ENCODE measurements at regions not wholly inside any gene's neighbourhood (a gene's known extent, or its start where the extent isn't known, plus 50 kb on each side); places are given as distances from the start of the nearest gene placed in this dataset.

DNA sequence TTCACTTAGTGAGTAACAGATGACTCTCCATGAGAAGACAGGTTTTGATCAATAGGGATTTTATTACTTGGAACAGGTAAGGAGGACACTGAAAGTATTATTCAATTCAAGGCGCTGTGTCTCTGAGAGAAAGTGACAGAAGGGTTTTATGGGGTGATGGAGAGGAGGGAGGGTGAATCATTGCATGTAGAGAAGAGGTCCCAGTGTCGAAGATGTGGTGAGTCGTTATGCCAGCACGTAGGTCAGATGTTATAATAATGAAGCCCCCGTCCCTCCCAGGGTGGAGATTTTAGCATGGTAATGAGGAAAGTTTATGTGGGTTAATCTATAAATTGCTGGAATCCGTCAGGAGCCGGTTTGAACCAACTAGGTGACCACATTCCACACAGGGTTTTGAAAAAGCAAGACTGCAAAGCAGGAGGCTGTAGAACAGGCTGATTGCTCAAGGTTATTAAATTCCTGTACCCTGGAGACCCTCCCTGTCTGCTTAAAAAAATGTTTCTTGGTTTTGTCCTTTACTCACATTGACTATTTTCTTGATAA lies 586.4 kb upstream of the TMPRSS15 start:
- no peak for DNase-seq (ENCODE audit: low read depth)
- no peaks in the 10 kb centered on the region for H3K27me3 ChIP-seq (ENCODE audit: control insufficient read depth, insufficient read depth, low read length)
- no peak overlapping the region for H3K4me3 ChIP-seq (ENCODE audit: low read depth, low read length)
- TF ChIP-seq, protein P1, sequence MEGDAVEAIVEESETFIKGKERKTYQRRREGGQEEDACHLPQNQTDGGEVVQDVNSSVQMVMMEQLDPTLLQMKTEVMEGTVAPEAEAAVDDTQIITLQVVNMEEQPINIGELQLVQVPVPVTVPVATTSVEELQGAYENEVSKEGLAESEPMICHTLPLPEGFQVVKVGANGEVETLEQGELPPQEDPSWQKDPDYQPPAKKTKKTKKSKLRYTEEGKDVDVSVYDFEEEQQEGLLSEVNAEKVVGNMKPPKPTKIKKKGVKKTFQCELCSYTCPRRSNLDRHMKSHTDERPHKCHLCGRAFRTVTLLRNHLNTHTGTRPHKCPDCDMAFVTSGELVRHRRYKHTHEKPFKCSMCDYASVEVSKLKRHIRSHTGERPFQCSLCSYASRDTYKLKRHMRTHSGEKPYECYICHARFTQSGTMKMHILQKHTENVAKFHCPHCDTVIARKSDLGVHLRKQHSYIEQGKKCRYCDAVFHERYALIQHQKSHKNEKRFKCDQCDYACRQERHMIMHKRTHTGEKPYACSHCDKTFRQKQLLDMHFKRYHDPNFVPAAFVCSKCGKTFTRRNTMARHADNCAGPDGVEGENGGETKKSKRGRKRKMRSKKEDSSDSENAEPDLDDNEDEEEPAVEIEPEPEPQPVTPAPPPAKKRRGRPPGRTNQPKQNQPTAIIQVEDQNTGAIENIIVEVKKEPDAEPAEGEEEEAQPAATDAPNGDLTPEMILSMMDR (IDR thresholded peaks at IDR 0.05; ENCODE audit: insufficient read depth, low read length, poor library complexity, severe bottlenecking) = no peak
- H3K36me3 ChIP-seq (ENCODE audit: control insufficient read depth, insufficient read depth, low read length) = no peaks in the 10 kb centered on the region

DNA sequence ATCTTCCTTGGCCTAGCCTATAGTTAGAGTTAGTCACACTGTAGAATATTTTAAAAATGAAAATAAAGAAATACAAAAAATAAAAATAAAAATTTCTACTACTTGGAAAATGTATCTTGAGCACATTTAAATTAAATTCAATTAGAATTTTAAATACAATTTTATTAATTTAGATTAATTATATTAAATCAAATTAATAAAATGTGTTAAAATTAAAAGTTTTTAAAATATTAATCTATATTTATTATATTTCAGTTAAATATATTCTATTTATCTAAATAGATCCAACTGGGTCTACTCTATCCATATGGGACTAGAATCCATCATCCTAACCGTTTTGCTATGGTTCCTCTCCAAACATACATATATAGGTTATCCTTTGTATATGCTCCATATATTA lies 588.3 kb upstream of the TMPRSS15 start:
- Histone ChIP-seq H3K36me3 (ENCODE audit: control insufficient read depth, insufficient read depth, low read length) (no peaks in the 10 kb centered on the region), H3K27me3 (ENCODE audit: control insufficient read depth, insufficient read depth, low read length) (no peaks in the 10 kb centered on the region), H3K4me3 (ENCODE audit: low read depth, low read length) (no peak overlapping the region)
- TF ChIP-seq, protein P1 (IDR thresholded peaks at IDR 0.05; ENCODE audit: insufficient read depth, low read length, poor library complexity, severe bottlenecking) = no peak
- DNase-seq (ENCODE audit: low read depth) = no peak

DNA sequence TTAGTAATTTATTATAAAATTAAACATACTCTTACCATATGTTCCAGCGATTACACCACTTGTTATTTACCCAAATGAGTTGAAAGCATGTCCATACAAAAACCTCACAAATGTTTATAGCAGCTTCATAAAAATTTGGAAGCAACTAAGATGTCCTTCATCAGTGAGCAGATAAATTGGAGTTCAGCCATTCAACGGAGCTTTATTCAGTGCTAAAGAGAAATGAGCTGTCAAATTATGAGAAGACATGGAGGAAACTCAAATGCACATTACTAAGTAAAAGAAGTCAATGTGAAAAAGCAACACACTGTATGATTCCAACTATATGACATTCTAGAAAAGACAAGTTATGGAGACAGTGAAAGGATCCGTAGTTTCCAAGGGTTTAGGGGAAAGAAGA lies 606.7 kb upstream of the TMPRSS15 start:
- TF ChIP-seq, protein P1 (IDR thresholded peaks at IDR 0.05; ENCODE audit: insufficient read depth, low read length, poor library complexity, severe bottlenecking) = no peak
- H3K36me3 ChIP-seq (ENCODE audit: control insufficient read depth, insufficient read depth, low read length) = no peaks in the 10 kb centered on the region
- no peaks in the 10 kb centered on the region for H3K27me3 ChIP-seq (ENCODE audit: control insufficient read depth, insufficient read depth, low read length)
- H3K4me3 ChIP-seq (ENCODE audit: low read depth, low read length) = no peak overlapping the region
- no peak for DNase-seq (ENCODE audit: low read depth)

DNA sequence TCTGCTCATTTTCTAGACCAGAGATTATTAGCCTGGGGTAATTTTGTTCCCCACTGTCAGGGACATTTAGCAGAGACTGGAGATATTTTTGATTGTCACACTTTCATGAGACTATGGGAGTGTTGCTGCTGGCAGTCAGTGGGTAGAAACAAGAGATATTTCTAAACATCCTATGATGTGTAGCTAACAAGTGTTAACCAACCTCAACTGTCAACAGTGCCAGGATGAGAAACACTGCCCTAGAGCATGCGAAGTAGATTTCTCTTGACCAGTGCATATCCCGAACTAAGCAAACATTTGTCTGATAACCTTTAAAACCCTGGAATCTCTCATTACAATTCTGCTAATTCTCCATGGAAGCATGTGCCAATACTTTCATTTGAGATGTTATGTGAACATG lies 607.4 kb upstream of the TMPRSS15 start:
- H3K4me3 ChIP-seq (ENCODE audit: low read depth, low read length) = no peak overlapping the region
- H3K36me3 ChIP-seq (ENCODE audit: control insufficient read depth, insufficient read depth, low read length) = no peaks in the 10 kb centered on the region
- no peak for DNase-seq (ENCODE audit: low read depth)
- TF ChIP-seq, protein P1 (IDR thresholded peaks at IDR 0.05; ENCODE audit: insufficient read depth, low read length, poor library complexity, severe bottlenecking) = no peak
- no peaks in the 10 kb centered on the region for H3K27me3 ChIP-seq (ENCODE audit: control insufficient read depth, insufficient read depth, low read length)

DNA sequence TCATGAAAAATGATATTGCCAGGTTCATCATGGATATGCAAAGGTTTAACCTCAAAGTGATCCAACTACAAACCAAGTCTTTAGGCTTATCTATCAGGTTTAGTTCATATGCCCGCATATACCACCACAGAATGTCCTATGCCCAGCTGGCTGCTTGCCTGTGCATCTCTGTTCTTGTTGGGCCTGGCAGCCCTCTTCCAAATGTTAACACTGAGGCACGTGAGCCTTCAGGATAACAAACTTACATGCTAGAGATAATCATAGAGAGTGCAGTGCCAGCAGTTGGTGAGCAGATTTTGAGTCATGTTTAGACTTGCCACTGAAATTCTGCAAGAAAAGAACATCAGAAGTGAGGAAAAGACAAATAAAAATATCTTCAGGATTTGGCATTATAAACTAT lies 607.9 kb upstream of the TMPRSS15 start:
- no peak for DNase-seq (ENCODE audit: low read depth)
- TF ChIP-seq, protein P1 (IDR thresholded peaks at IDR 0.05; ENCODE audit: insufficient read depth, low read length, poor library complexity, severe bottlenecking) = no peak
- Histone ChIP-seq H3K36me3 (ENCODE audit: control insufficient read depth, insufficient read depth, low read length) (no peaks in the 10 kb centered on the region), H3K4me3 (ENCODE audit: low read depth, low read length) (no peak overlapping the region), H3K27me3 (ENCODE audit: control insufficient read depth, insufficient read depth, low read length) (no peaks in the 10 kb centered on the region)

DNA sequence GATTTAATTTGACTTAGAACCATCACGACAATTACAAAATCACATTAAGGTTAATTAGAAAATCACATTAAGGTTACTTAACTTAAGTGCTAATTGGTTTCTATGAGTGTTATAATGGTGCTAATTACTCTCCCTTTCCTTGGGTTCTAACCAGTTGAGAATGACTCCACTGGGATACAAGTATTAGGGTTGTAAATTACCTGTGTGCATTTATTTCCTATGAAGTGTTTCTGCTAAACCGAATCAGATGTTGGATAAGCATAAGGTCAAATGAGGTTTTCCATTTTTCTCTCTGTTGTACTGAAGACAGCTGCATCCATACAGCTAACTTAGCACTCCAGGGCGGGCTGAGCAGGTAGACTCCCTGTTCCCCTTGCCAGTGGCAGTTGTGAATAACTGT lies 610.3 kb upstream of the TMPRSS15 start:
- Histone ChIP-seq H3K36me3 (ENCODE audit: control insufficient read depth, insufficient read depth, low read length) (no peaks in the 10 kb centered on the region), H3K27me3 (ENCODE audit: control insufficient read depth, insufficient read depth, low read length) (no peaks in the 10 kb centered on the region), H3K4me3 (ENCODE audit: low read depth, low read length) (no peak overlapping the region)
- TF ChIP-seq, protein P1 (IDR thresholded peaks at IDR 0.05; ENCODE audit: insufficient read depth, low read length, poor library complexity, severe bottlenecking) = no peak
- no peak for DNase-seq (ENCODE audit: low read depth)
